Thyroid gland (tissue), 4 donors: ENCODE measurements at regions not wholly inside any gene's neighbourhood (a gene's known extent, or its start where the extent isn't known, plus 50 kb on each side); places are given as distances from the start of the nearest gene placed in this dataset.

Experiments used
- CTCF ChIP-seq, 6 experiments: fragments of 200-600 bp in 3 of 6; fragments of 450-650 bp in 3 of 6; sonication (generic) in 3 of 6; IDR thresholded peaks; one replicate each; pipeline ENCODE4 v1.5.1; 2016 to 2019; ENCODE audit warnings: antibody characterized with exemption in 6 of 6, mild to moderate bottlenecking in 2 of 6, inconsistent platforms in 1 of 6, moderate library complexity in 1 of 6
- POLR2A ChIP-seq, 2 donors: fragments of 450-650 bp; IDR thresholded peaks; one replicate each; pipeline ENCODE4 v1.6.1; 2017; ENCODE audit warnings: antibody characterized with exemption in 2 of 2, mild to moderate bottlenecking in 2 of 2, moderate library complexity in 1 of 2

- TF ChIP-seq CTCF (IDR thresholded peaks at IDR 0.05) (no peak), POLR2A (IDR thresholded peaks at IDR 0.05) (no peak)
Observed at GRCh38 chr17:71107136-71107535, 937.8 kb downstream of the KCNJ2 start.
